ENCODE measurements at regions not wholly inside any gene's neighbourhood (a gene's known extent, or its start where the extent isn't known, plus 50 kb on each side); places are given as distances from the start of the nearest gene placed in this dataset.

GRCh38 chr16:62585041-62585545 lies 548.9 kb upstream of the CDH8 start:
- DNase-seq (ENCODE audit: low spot score): no peak
- H3K4me1 ChIP-seq (replicated peaks): no peaks in the 10 kb centered on the region
- no peak for TF ChIP-seq POLR2A (IDR thresholded peaks at IDR 0.05)
- TF ChIP-seq, protein P1, sequence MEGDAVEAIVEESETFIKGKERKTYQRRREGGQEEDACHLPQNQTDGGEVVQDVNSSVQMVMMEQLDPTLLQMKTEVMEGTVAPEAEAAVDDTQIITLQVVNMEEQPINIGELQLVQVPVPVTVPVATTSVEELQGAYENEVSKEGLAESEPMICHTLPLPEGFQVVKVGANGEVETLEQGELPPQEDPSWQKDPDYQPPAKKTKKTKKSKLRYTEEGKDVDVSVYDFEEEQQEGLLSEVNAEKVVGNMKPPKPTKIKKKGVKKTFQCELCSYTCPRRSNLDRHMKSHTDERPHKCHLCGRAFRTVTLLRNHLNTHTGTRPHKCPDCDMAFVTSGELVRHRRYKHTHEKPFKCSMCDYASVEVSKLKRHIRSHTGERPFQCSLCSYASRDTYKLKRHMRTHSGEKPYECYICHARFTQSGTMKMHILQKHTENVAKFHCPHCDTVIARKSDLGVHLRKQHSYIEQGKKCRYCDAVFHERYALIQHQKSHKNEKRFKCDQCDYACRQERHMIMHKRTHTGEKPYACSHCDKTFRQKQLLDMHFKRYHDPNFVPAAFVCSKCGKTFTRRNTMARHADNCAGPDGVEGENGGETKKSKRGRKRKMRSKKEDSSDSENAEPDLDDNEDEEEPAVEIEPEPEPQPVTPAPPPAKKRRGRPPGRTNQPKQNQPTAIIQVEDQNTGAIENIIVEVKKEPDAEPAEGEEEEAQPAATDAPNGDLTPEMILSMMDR (IDR thresholded peaks at IDR 0.05): no peak
- TF ChIP-seq POLR2AphosphoS5 (IDR thresholded peaks at IDR 0.05): no peak
- no peaks in the 10 kb centered on the region for H3K36me3 ChIP-seq
- H3K27me3 ChIP-seq (replicated peaks; ENCODE audit: insufficient read depth): no peaks in the 10 kb centered on the region
- H3K4me3 ChIP-seq: no peak overlapping the region
- H3K27ac ChIP-seq: no peak overlapping the region
- WGBS: 28% methylated on average over 2 of the region's 2 CpGs
- intact Hi-C loops (cut with DNase I): no loop called here
- no peaks in the 10 kb centered on the region for H3K9me3 ChIP-seq

DNA sequence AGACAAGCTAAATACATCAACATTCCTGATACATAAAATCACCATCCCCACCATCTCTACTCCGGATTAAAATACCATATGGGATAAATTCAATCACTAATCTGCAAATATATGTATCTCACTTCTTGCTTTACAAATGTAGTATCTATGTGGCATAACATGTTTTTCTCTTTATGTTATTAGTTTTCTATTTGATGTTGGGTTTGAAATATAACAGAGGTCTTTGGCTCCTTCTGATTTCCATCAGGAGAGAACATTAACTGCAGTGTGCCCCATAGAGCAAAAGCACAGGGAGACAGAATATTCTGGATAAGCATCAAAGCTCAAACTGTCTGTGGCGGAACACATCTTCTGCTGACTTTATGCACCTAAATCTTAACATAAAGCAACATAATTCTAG lies 547.2 kb upstream of the CDH8 start:
- no peaks in the 10 kb centered on the region for H3K27me3 ChIP-seq (replicated peaks; ENCODE audit: insufficient read depth)
- no peaks in the 10 kb centered on the region for H3K4me1 ChIP-seq (replicated peaks)
- 81% methylated on average over 2 of the region's 2 CpGs for WGBS
- H3K36me3 ChIP-seq: no peaks in the 10 kb centered on the region
- TF ChIP-seq POLR2AphosphoS5 (IDR thresholded peaks at IDR 0.05) (no peak), POLR2A (IDR thresholded peaks at IDR 0.05) (no peak)
- TF ChIP-seq, protein P1 (IDR thresholded peaks at IDR 0.05): no peak
- intact Hi-C loops (cut with DNase I): no loop called here
- DNase-seq (ENCODE audit: low spot score): no peak
- no peak overlapping the region for H3K4me3 ChIP-seq
- no peaks in the 10 kb centered on the region for H3K9me3 ChIP-seq
- no peak overlapping the region for H3K27ac ChIP-seq

GRCh38 chr16:62573466-62573865 lies 537.2 kb upstream of the CDH8 start:
- no peaks in the 10 kb centered on the region for H3K4me1 ChIP-seq (replicated peaks)
- H3K27me3 ChIP-seq (replicated peaks; ENCODE audit: insufficient read depth): no peaks in the 10 kb centered on the region
- H3K27ac ChIP-seq: no peak overlapping the region
- no peak for DNase-seq (ENCODE audit: low spot score)
- intact Hi-C loops (cut with DNase I): no loop called here
- no peak for TF ChIP-seq POLR2A (IDR thresholded peaks at IDR 0.05)
- TF ChIP-seq, protein P1 (IDR thresholded peaks at IDR 0.05): no peak
- no peak for TF ChIP-seq POLR2AphosphoS5 (IDR thresholded peaks at IDR 0.05)
- H3K36me3 ChIP-seq: no peaks in the 10 kb centered on the region
- no peak overlapping the region for H3K4me3 ChIP-seq
- no peaks in the 10 kb centered on the region for H3K9me3 ChIP-seq
- WGBS: 88% methylated on average over 1 of the region's 1 CpG

- H3K27ac ChIP-seq: no peak overlapping the region
- DNase-seq (ENCODE audit: low spot score): no peak
Measured at GRCh38 chr16:62568926-62569325, 532.7 kb upstream of the CDH8 start.

GRCh38 chr16:62565706-62566105 lies 529.5 kb upstream of the CDH8 start:
- Histone ChIP-seq H3K27me3 (replicated peaks; ENCODE audit: insufficient read depth) (no peaks in the 10 kb centered on the region), H3K9me3 (no peaks in the 10 kb centered on the region), H3K27ac (no peak overlapping the region), H3K4me1 (replicated peaks) (no peaks in the 10 kb centered on the region), H3K36me3 (no peaks in the 10 kb centered on the region), H3K4me3 (no peak overlapping the region)
- intact Hi-C loops (cut with DNase I): no loop called here
- no peak for DNase-seq (ENCODE audit: low spot score)
- WGBS: 76% methylated on average over 1 of the region's 1 CpG
- TF ChIP-seq, protein P1 (IDR thresholded peaks at IDR 0.05): no peak
- no peak for TF ChIP-seq POLR2AphosphoS5 (IDR thresholded peaks at IDR 0.05)
- no peak for TF ChIP-seq POLR2A (IDR thresholded peaks at IDR 0.05)

More at GRCh38 chr16:62568926-62569325, 532.7 kb upstream of the CDH8 start:
- intact Hi-C loops (cut with DNase I): no loop called here
- TF ChIP-seq POLR2AphosphoS5 (IDR thresholded peaks at IDR 0.05): no peak
- TF ChIP-seq POLR2A (IDR thresholded peaks at IDR 0.05): no peak
- TF ChIP-seq, protein P1 (IDR thresholded peaks at IDR 0.05): no peak
- Histone ChIP-seq H3K9me3 (no peaks in the 10 kb centered on the region), H3K4me3 (no peak overlapping the region), H3K36me3 (no peaks in the 10 kb centered on the region), H3K4me1 (replicated peaks) (no peaks in the 10 kb centered on the region), H3K27me3 (replicated peaks; ENCODE audit: insufficient read depth) (no peaks in the 10 kb centered on the region)
- 18% methylated on average over 2 of the region's 2 CpGs for WGBS

All from prostate gland (tissue), 2 donors.